Keratinocyte (primary cell): ENCODE measurements at regions not wholly inside any gene's neighbourhood (a gene's known extent, or its start where the extent isn't known, plus 50 kb on each side); places are given as distances from the start of the nearest gene placed in this dataset.
A peak's percentile ranks its signal among the peaks of the same experiment; 100 is the strongest.

Experiments used
- DNase-seq: peaks from one replicate; pipeline ENCODE4 v3.0.0-alpha.2; 2011; ENCODE audit warnings: low read depth, missing footprints, low spot score
- FAIRE-seq: peaks from 2 replicates; lab custom pipeline; 2011; peaks lifted over from hg19 to GRCh38; lab: Jason Lieb, UNC
- H2AFZ ChIP-seq: 2 replicates; pipeline ENCODE4 v1.6.0; 2012; ENCODE audit warnings: low read length, control low read depth, inconsistent platforms; ENCODE audit not compliant: control insufficient read depth
- H3K27ac ChIP-seq: 2 replicates; pipeline ENCODE4 v1.5.1; 2011; ENCODE audit warnings: low read length; ENCODE audit not compliant: control insufficient read depth, insufficient read depth
- H3K27me3 ChIP-seq: 3 replicates; pipeline ENCODE4 v1.6.0; 2011; ENCODE audit warnings: low read length; ENCODE audit not compliant: control insufficient read depth, insufficient read depth; ENCODE audit errors: extremely low read depth
- H3K36me3 ChIP-seq, 2 experiments: 2 replicates in 1 of 2; 3 replicates in 1 of 2; pipeline ENCODE4 v1.5.1; 2011; ENCODE audit warnings: low read length in 2 of 2, mild to moderate bottlenecking in 1 of 2; ENCODE audit not compliant: control insufficient read depth in 2 of 2, insufficient read depth in 2 of 2; ENCODE audit errors: extremely low read depth in 1 of 2
- H3K4me1 ChIP-seq: 3 replicates; pipeline ENCODE4 v1.5.1; 2011; ENCODE audit warnings: low read length; ENCODE audit not compliant: control insufficient read depth, insufficient read depth; ENCODE audit errors: extremely low read depth
- H3K4me2 ChIP-seq: 3 replicates; pipeline ENCODE4 v1.6.0; 2011; ENCODE audit warnings: low read depth, low read length; ENCODE audit not compliant: control insufficient read depth, insufficient read depth; ENCODE audit errors: extremely low read depth
- H3K4me3 ChIP-seq, 3 experiments: fragments of 200-600 bp in 1 of 3; sonication (generic) in 1 of 3; 2 replicates in 2 of 3; 3 replicates in 1 of 3; pipeline ENCODE4 v1.5.1; 2011 to 2016; ENCODE audit warnings: low read length in 3 of 3, mild to moderate bottlenecking in 3 of 3, control low read depth in 2 of 3, inconsistent platforms in 1 of 3, low read depth in 1 of 3, mixed read lengths in 1 of 3, mixed run types in 1 of 3, moderate library complexity in 1 of 3; ENCODE audit not compliant: control insufficient read depth in 2 of 3, insufficient read depth in 2 of 3; ENCODE audit errors: extremely low read depth in 1 of 3
- H3K79me2 ChIP-seq: 2 replicates; pipeline ENCODE4 v1.6.0; 2012; ENCODE audit warnings: low read length; ENCODE audit not compliant: control insufficient read depth, insufficient read depth
- H3K9ac ChIP-seq: 3 replicates; pipeline ENCODE4 v1.6.0; 2011; ENCODE audit warnings: low read length; ENCODE audit not compliant: control insufficient read depth, insufficient read depth; ENCODE audit errors: extremely low read depth
- H3K9me1 ChIP-seq: 3 replicates; pipeline ENCODE4 v1.6.0; 2011; ENCODE audit warnings: low read length; ENCODE audit not compliant: control insufficient read depth, insufficient read depth; ENCODE audit errors: extremely low read depth
- H3K9me3 ChIP-seq: 2 replicates; pipeline ENCODE4 v1.5.1; 2012; ENCODE audit warnings: low read depth, low read length; ENCODE audit not compliant: control insufficient read depth
- H4K20me1 ChIP-seq: 3 replicates; pipeline ENCODE4 v1.6.0; 2011; ENCODE audit warnings: low read length; ENCODE audit not compliant: control insufficient read depth, insufficient read depth; ENCODE audit errors: extremely low read depth
- EZH2 ChIP-seq: IDR thresholded peaks from one replicate; pipeline ENCODE4 v1.6.1; 2012; ENCODE audit warnings: inconsistent platforms, mild to moderate bottlenecking, low read length, moderate library complexity
- dilution Hi-C: fragments of 300-500 bp; cut with MboI; formaldehyde crosslinking; loops from one replicate; pipeline ENCODE4 v1.7.0; 2020; ENCODE audit warnings: low sequenced_read_pairs; ENCODE audit not compliant: extremely low pct_ligation_motif_present
- TF ChIP-seq, protein P1 (sequence below), 3 experiments: IDR thresholded peaks in 1 of 3; conservative IDR thresholded peaks in 1 of 3; optimal IDR thresholded peaks in 1 of 3; 2 replicates in 2 of 3; 3 replicates in 1 of 3; pipeline versions ENCODE3 to v1.5.1; 2011; ENCODE audit warnings: low read length in 3 of 3, mild to moderate bottlenecking in 3 of 3, moderate library complexity in 2 of 3, control low read depth in 1 of 3, inconsistent platforms in 1 of 3; ENCODE audit not compliant: insufficient read depth in 2 of 3; ENCODE audit errors: extremely low read depth in 1 of 3

DNA sequence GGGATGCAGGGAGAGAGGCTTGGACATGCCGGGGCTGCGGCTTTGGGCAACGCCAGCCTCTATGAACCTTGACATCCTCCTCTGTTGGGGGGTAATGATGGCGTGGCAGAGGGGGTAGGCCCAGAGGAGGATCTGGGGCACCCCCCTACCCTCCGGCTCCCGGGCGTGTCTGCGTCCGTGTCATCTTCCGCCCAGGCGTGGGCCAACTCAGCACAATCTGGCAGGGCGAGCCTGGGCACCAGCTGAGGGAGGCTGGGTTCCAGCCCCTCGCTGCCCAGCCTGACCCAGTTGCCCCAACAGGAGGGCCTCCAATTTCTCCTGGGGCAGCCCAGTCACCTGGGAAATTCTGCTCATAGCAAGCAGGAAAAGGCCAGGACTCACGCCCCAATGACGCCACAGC is 62.9 kb upstream of the IL17B start:
- H3K4me1 ChIP-seq = peaks cover 53% of the 10 kb centered on the region
- DNase-seq (peak; percentile 62), FAIRE-seq (peak; percentile 80)
- peak overlapping the region; percentile 81 for H3K4me2 ChIP-seq
- H3K36me3 ChIP-seq = no peaks in the 10 kb centered on the region
- H3K9me1 ChIP-seq = no peaks in the 10 kb centered on the region
- H4K20me1 ChIP-seq = no peaks in the 10 kb centered on the region
- H3K79me2 ChIP-seq = no peaks in the 10 kb centered on the region
- peak overlapping the region; percentile 98 for H3K27ac ChIP-seq
- H3K9me3 ChIP-seq = no peaks in the 10 kb centered on the region
- peak overlapping the region; percentile 79 for H3K9ac ChIP-seq
- dilution Hi-C loops = no loop called here
- TF ChIP-seq, protein P1, sequence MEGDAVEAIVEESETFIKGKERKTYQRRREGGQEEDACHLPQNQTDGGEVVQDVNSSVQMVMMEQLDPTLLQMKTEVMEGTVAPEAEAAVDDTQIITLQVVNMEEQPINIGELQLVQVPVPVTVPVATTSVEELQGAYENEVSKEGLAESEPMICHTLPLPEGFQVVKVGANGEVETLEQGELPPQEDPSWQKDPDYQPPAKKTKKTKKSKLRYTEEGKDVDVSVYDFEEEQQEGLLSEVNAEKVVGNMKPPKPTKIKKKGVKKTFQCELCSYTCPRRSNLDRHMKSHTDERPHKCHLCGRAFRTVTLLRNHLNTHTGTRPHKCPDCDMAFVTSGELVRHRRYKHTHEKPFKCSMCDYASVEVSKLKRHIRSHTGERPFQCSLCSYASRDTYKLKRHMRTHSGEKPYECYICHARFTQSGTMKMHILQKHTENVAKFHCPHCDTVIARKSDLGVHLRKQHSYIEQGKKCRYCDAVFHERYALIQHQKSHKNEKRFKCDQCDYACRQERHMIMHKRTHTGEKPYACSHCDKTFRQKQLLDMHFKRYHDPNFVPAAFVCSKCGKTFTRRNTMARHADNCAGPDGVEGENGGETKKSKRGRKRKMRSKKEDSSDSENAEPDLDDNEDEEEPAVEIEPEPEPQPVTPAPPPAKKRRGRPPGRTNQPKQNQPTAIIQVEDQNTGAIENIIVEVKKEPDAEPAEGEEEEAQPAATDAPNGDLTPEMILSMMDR (optimal IDR thresholded peaks at IDR 0.05 in 1 of 3, IDR thresholded peaks at IDR 0.05 in 1 of 3, conservative IDR thresholded peaks at IDR 0.05 in 1 of 3; ENCODE audit: extremely low read depth in 1 of 3, insufficient read depth in 2 of 3, low read length in 3 of 3) = no peak
- TF ChIP-seq EZH2 = no peak
- H2AFZ ChIP-seq = peak overlapping the region; percentile 8
- no peaks in the 10 kb centered on the region for H3K27me3 ChIP-seq
- H3K4me3 ChIP-seq = peak overlapping the region in 2 of 3 experiments; percentile 14 to 30

GRCh38 chr5:149441194-149441753 is 62.2 kb upstream of the IL17B start:
- Histone ChIP-seq H3K79me2 (no peaks in the 10 kb centered on the region), H3K9me3 (no peaks in the 10 kb centered on the region), H3K27ac (peak overlapping the region; percentile 98), H4K20me1 (no peaks in the 10 kb centered on the region), H3K4me2 (peak overlapping the region; percentile 81), H3K4me1 (peaks cover 53% of the 10 kb centered on the region), H3K4me3 (peak overlapping the region in 1 of 3 experiments; percentile 7), H3K27me3 (no peaks in the 10 kb centered on the region), H2AFZ (no peak overlapping the region), H3K9ac (peak overlapping the region; percentile 79), H3K36me3 (no peaks in the 10 kb centered on the region), H3K9me1 (no peaks in the 10 kb centered on the region)
- TF ChIP-seq EZH2 = no peak
- TF ChIP-seq, protein P1 (optimal IDR thresholded peaks at IDR 0.05 in 1 of 3, IDR thresholded peaks at IDR 0.05 in 1 of 3, conservative IDR thresholded peaks at IDR 0.05 in 1 of 3; ENCODE audit: extremely low read depth in 1 of 3, insufficient read depth in 2 of 3, low read length in 3 of 3) = no peak
- no peak for DNase-seq
- dilution Hi-C loops = no loop called here
- no peak for FAIRE-seq
